Smooth muscle cell (in vitro differentiated cells): ENCODE measurements at regions not wholly inside any gene's neighbourhood (a gene's known extent, or its start where the extent isn't known, plus 50 kb on each side); places are given as distances from the start of the nearest gene placed in this dataset.
A peak's percentile ranks its signal among the peaks of the same experiment; 100 is the strongest.

ENCODE experiments used
- DNase-seq: peaks from one replicate; lab custom pipeline; 2025; ENCODE audit not compliant: unreplicated experiment; lab: John Stamatoyannopoulos, UW
- H2AFZ ChIP-seq: fragments of 200-600 bp; sonication (generic); 2 replicates; pipeline ENCODE4 v1.6.0; 2016; ENCODE audit warnings: antibody characterized with exemption, low read depth, mild to moderate bottlenecking
- H3F3A ChIP-seq: fragments of 200-600 bp; sonication (generic); 2 replicates; pipeline ENCODE4 v1.6.0; 2017; ENCODE audit warnings: antibody characterized with exemption, low read depth
- H3K27ac ChIP-seq: fragments of 200-600 bp; sonication (generic); 2 replicates; pipeline ENCODE4 v1.5.1; 2016; ENCODE audit warnings: low read depth, mild to moderate bottlenecking
- H3K27me3 ChIP-seq: fragments of 200-600 bp; sonication (generic); 2 replicates; pipeline ENCODE4 v1.6.1; 2016; ENCODE audit warnings: low read depth, mild to moderate bottlenecking
- H3K36me3 ChIP-seq: fragments of 200-600 bp; sonication (generic); 2 replicates; pipeline ENCODE4 v1.5.1; 2016; ENCODE audit warnings: low read depth
- H3K4me1 ChIP-seq: fragments of 200-600 bp; sonication (generic); 2 replicates; pipeline ENCODE4 v1.5.1; 2016; ENCODE audit warnings: low read depth
- H3K4me2 ChIP-seq: fragments of 200-600 bp; sonication (generic); 2 replicates; pipeline ENCODE4 v1.6.0; 2016; ENCODE audit warnings: mild to moderate bottlenecking
- H3K4me3 ChIP-seq: fragments of 200-600 bp; sonication (generic); 2 replicates; pipeline ENCODE4 v1.5.1; 2016; ENCODE audit warnings: mild to moderate bottlenecking
- H3K79me2 ChIP-seq: fragments of 200-600 bp; sonication (generic); 2 replicates; pipeline ENCODE4 v1.6.0; 2016; ENCODE audit warnings: low read depth, mild to moderate bottlenecking
- H3K9ac ChIP-seq: fragments of 200-600 bp; sonication (generic); 2 replicates; pipeline ENCODE4 v1.6.0; 2016; ENCODE audit warnings: low read depth
- H3K9me3 ChIP-seq: fragments of 200-600 bp; sonication (generic); replicated peaks from 2 replicates; pipeline ENCODE4 v1.5.1; 2016; ENCODE audit warnings: low read depth
- H4K20me1 ChIP-seq: fragments of 200-600 bp; sonication (generic); 2 replicates; pipeline ENCODE4 v1.6.0; 2016; ENCODE audit warnings: low read depth
- WGBS: methylation state at CpG from one replicate; pipeline ENCODE4 v1.1.7; 2016; ENCODE audit warnings: low lambda C conversion rate; 5-methylcytosine and 5-hydroxymethylcytosine counted together
- TF ChIP-seq, protein P1 (sequence below): fragments of 200-600 bp; sonication (generic); IDR thresholded peaks from 2 replicates; pipeline ENCODE4 v1.5.1; 2017; ENCODE audit warnings: borderline replicate concordance, mild to moderate bottlenecking, antibody characterized with exemption; ENCODE audit not compliant: insufficient read depth, poor library complexity, severe bottlenecking

DNA sequence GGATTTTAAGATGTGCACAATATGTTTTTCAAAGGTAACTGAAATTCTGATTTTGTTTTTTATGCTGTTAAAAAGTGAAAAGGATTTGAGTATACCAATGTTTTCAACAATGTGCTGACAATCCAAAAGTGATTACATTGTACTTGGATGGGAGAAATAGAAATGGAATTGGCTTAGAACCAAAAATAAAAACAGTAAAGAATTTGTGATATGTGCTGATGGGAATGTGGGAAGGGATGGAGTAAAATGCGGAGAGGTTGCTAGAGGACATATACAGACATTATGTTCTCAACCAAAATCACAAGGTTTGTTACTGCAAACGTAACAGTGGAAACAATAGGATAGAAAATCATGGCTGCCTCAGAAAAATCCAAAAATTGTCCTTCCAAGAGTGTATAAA, 279.3 kb upstream of the TENM4 start:
- H3F3A ChIP-seq, result no peaks in the 10 kb centered on the region
- peaks cover 7% of the 10 kb centered on the region for H3K27me3 ChIP-seq
- no peaks in the 10 kb centered on the region for H3K9me3 ChIP-seq
- H3K4me3 ChIP-seq, result no peak overlapping the region
- no peaks in the 10 kb centered on the region for H4K20me1 ChIP-seq
- WGBS, result 89% methylated on average over 2 of the region's 2 CpGs
- no peaks in the 10 kb centered on the region for H3K4me1 ChIP-seq
- H3K4me2 ChIP-seq, result no peak overlapping the region
- H3K79me2 ChIP-seq, result no peaks in the 10 kb centered on the region
- no peak overlapping the region for H3K27ac ChIP-seq
- H2AFZ ChIP-seq, result no peak overlapping the region
- DNase-seq, result no peak
- no peaks in the 10 kb centered on the region for H3K36me3 ChIP-seq
- no peak overlapping the region for H3K9ac ChIP-seq
- TF ChIP-seq, protein P1, sequence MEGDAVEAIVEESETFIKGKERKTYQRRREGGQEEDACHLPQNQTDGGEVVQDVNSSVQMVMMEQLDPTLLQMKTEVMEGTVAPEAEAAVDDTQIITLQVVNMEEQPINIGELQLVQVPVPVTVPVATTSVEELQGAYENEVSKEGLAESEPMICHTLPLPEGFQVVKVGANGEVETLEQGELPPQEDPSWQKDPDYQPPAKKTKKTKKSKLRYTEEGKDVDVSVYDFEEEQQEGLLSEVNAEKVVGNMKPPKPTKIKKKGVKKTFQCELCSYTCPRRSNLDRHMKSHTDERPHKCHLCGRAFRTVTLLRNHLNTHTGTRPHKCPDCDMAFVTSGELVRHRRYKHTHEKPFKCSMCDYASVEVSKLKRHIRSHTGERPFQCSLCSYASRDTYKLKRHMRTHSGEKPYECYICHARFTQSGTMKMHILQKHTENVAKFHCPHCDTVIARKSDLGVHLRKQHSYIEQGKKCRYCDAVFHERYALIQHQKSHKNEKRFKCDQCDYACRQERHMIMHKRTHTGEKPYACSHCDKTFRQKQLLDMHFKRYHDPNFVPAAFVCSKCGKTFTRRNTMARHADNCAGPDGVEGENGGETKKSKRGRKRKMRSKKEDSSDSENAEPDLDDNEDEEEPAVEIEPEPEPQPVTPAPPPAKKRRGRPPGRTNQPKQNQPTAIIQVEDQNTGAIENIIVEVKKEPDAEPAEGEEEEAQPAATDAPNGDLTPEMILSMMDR, result no peak

DNA sequence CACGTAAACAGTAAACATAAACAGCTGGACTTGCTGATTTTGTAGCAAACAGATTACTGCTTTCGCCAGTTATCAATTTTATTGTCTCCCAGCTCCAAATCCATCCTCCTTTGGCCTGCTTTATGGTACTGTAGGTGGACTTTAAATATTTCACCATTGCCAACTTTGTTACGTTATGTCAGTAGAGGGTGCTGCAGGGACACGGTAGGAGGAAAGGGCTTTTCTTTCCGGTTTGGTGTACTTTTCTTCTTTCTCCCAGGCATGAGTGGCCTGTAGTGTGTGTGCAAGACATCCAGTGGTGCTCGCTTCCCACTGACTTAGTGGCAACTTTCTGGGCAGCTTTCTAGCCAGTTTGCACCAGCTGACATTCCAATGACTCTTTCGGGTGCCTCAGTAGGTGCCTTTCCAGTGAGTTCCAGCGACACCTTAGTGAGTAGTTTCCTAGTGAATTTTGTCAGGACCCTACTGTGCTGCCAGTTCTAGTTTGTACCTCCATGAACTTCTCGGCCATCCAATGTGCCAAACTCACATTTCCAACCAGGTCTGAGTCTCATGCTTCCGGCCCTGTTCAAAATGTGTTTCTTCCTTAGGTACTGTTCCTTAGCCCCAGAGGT, 267.6 kb upstream of the TENM4 start:
- Histone ChIP-seq H4K20me1 (no peaks in the 10 kb centered on the region), H3K4me2 (no peak overlapping the region), H3K9me3 (peaks cover 4% of the 10 kb centered on the region), H3K4me3 (no peak overlapping the region), H3K27me3 (no peaks in the 10 kb centered on the region), H3K9ac (no peak overlapping the region), H2AFZ (no peak overlapping the region), H3K36me3 (no peaks in the 10 kb centered on the region), H3K27ac (no peak overlapping the region), H3F3A (no peaks in the 10 kb centered on the region), H3K4me1 (no peaks in the 10 kb centered on the region), H3K79me2 (no peaks in the 10 kb centered on the region)
- no peak for DNase-seq
- 45% methylated on average over 10 of the region's 10 CpGs for WGBS
- TF ChIP-seq, protein P1, result peak; percentile 49

GRCh38 chr11:79705648-79706047, 264.8 kb upstream of the TENM4 start:
- Histone ChIP-seq H3K27ac (no peak overlapping the region), H3F3A (no peaks in the 10 kb centered on the region), H3K4me2 (no peak overlapping the region), H3K9ac (no peak overlapping the region), H3K79me2 (no peaks in the 10 kb centered on the region), H3K4me1 (no peaks in the 10 kb centered on the region), H3K27me3 (no peaks in the 10 kb centered on the region), H3K36me3 (no peaks in the 10 kb centered on the region), H4K20me1 (no peaks in the 10 kb centered on the region), H3K4me3 (no peak overlapping the region), H2AFZ (no peak overlapping the region), H3K9me3 (peaks cover 10% of the 10 kb centered on the region)
- TF ChIP-seq, protein P1, result no peak
- no peak for DNase-seq
- 96% methylated on average over 5 of the region's 5 CpGs for WGBS

- DNase-seq, result no peak
- no peaks in the 10 kb centered on the region for H3K27me3 ChIP-seq
- no peaks in the 10 kb centered on the region for H3K79me2 ChIP-seq
- 96% methylated on average over 3 of the region's 3 CpGs for WGBS
- no peak overlapping the region for H2AFZ ChIP-seq
- H3F3A ChIP-seq, result no peaks in the 10 kb centered on the region
- H3K4me3 ChIP-seq, result no peak overlapping the region
- no peak overlapping the region for H3K4me2 ChIP-seq
- peaks cover 10% of the 10 kb centered on the region for H3K9me3 ChIP-seq
- no peaks in the 10 kb centered on the region for H3K4me1 ChIP-seq
- no peaks in the 10 kb centered on the region for H3K36me3 ChIP-seq
- H3K9ac ChIP-seq, result no peak overlapping the region
- TF ChIP-seq, protein P1, result no peak
- H4K20me1 ChIP-seq, result no peaks in the 10 kb centered on the region
- H3K27ac ChIP-seq, result no peak overlapping the region
These were observed 261.5 kb upstream of the TENM4 start for GRCh38 chr11:79702303-79702702.
